GM12892 (cell line): ENCODE measurements at regions not wholly inside any gene's neighbourhood (a gene's known extent, or its start where the extent isn't known, plus 50 kb on each side); places are given as distances from the start of the nearest gene placed in this dataset.

ENCODE experiments used
- POLR2AphosphoS5 ChIP-seq: IDR thresholded peaks from 2 replicates; pipeline ENCODE4 v1.6.1; 2011; ENCODE audit warnings: low read depth, low read length, control low read depth
- TAF1 ChIP-seq: IDR thresholded peaks from 2 replicates; pipeline ENCODE4 v1.6.1; 2011; ENCODE audit warnings: low read depth, mild to moderate bottlenecking, control low read depth, low read length, borderline replicate concordance

- no peak for TF ChIP-seq POLR2AphosphoS5
- no peak for TF ChIP-seq TAF1
These were observed 235.4 kb downstream of the FSCB start for GRCh38 chr14:44271637-44272036.
